ENCODE measurements at regions not wholly inside any gene's neighbourhood (a gene's known extent, or its start where the extent isn't known, plus 50 kb on each side); places are given as distances from the start of the nearest gene placed in this dataset.

- no peaks in the 10 kb centered on the region for H3F3A ChIP-seq (ENCODE audit: low read depth)
- no peaks in the 10 kb centered on the region for H3K4me1 Mint-ChIP-seq
- no peaks in the 10 kb centered on the region for H3K36me3 Mint-ChIP-seq
- peak overlapping the region; percentile 58 for H3K4me3 Mint-ChIP-seq
- DNase-seq (ENCODE audit: low spot score), result no peak
- TF ChIP-seq EZH2 (IDR thresholded peaks at IDR 0.05) (no peak), EZH2phosphoT487 (IDR thresholded peaks at IDR 0.05) (no peak)
- TF ChIP-seq, protein P1, sequence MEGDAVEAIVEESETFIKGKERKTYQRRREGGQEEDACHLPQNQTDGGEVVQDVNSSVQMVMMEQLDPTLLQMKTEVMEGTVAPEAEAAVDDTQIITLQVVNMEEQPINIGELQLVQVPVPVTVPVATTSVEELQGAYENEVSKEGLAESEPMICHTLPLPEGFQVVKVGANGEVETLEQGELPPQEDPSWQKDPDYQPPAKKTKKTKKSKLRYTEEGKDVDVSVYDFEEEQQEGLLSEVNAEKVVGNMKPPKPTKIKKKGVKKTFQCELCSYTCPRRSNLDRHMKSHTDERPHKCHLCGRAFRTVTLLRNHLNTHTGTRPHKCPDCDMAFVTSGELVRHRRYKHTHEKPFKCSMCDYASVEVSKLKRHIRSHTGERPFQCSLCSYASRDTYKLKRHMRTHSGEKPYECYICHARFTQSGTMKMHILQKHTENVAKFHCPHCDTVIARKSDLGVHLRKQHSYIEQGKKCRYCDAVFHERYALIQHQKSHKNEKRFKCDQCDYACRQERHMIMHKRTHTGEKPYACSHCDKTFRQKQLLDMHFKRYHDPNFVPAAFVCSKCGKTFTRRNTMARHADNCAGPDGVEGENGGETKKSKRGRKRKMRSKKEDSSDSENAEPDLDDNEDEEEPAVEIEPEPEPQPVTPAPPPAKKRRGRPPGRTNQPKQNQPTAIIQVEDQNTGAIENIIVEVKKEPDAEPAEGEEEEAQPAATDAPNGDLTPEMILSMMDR (IDR thresholded peaks at IDR 0.05), result no peak
- H2AFZ ChIP-seq (replicated peaks), result no peak overlapping the region
- H3K27me3 Mint-ChIP-seq (ENCODE audit: insufficient read depth, low read depth), result peaks cover 2% of the 10 kb centered on the region
- H3K36me3 ChIP-seq, result no peaks in the 10 kb centered on the region
- no peaks in the 10 kb centered on the region for H3K4me1 ChIP-seq
- H3K4me2 ChIP-seq, result no peak overlapping the region
- no peaks in the 10 kb centered on the region for H4K20me1 ChIP-seq (ENCODE audit: low read depth)
- no peaks in the 10 kb centered on the region for H3K9me3 ChIP-seq (ENCODE audit: low read depth)
- H3K9me3 Mint-ChIP-seq, result no peaks in the 10 kb centered on the region
- H3K4me3 ChIP-seq, result no peak overlapping the region
- H3K79me2 ChIP-seq (ENCODE audit: low read depth), result no peaks in the 10 kb centered on the region
- no peak overlapping the region for H3K27ac Mint-ChIP-seq
- no peak overlapping the region for H3K9ac ChIP-seq
- H3K27me3 ChIP-seq, result no peaks in the 10 kb centered on the region
- H3K27ac ChIP-seq, result no peak overlapping the region
These were observed 400.6 kb upstream of the IGFBP3 start for GRCh38 chr7:46321556-46322205.

DNA sequence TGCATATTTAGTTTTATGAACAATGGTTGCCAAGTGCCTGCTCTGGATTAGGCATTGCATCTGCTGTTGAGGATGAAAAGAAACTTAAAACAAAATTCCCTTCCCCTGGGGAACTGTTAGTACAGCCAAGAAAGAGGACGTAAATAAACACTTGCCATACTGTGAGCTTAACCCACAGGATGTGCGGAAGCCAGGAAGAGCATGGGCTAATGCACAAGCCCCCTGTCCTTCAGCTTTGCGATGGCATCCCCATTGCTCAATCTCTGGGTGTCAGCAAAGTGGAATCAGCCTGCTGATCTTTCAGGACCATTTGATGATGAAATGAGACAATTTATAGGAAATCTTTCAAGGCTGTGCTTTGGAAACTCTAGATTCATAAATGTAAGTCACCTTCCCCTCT is 399.9 kb upstream of the IGFBP3 start:
- no peak overlapping the region for H3K9ac ChIP-seq
- Mint-ChIP-seq H3K27me3 (ENCODE audit: insufficient read depth, low read depth) (peaks cover 2% of the 10 kb centered on the region), H3K4me3 (no peak overlapping the region), H3K9me3 (no peaks in the 10 kb centered on the region), H3K4me1 (no peaks in the 10 kb centered on the region), H3K27ac (no peak overlapping the region), H3K36me3 (no peaks in the 10 kb centered on the region)
- no peaks in the 10 kb centered on the region for H3K36me3 ChIP-seq
- peak overlapping the region; percentile 58 for H2AFZ ChIP-seq (replicated peaks)
- no peaks in the 10 kb centered on the region for H3K27me3 ChIP-seq
- no peaks in the 10 kb centered on the region for H4K20me1 ChIP-seq (ENCODE audit: low read depth)
- no peak overlapping the region for H3K4me2 ChIP-seq
- no peaks in the 10 kb centered on the region for H3K79me2 ChIP-seq (ENCODE audit: low read depth)
- DNase-seq (ENCODE audit: low spot score), result no peak
- H3F3A ChIP-seq (ENCODE audit: low read depth), result no peaks in the 10 kb centered on the region
- no peaks in the 10 kb centered on the region for H3K4me1 ChIP-seq
- TF ChIP-seq EZH2phosphoT487 (IDR thresholded peaks at IDR 0.05) (no peak), EZH2 (IDR thresholded peaks at IDR 0.05) (no peak)
- TF ChIP-seq, protein P1 (IDR thresholded peaks at IDR 0.05), result no peak
- no peak overlapping the region for H3K27ac ChIP-seq
- H3K9me3 ChIP-seq (ENCODE audit: low read depth), result no peaks in the 10 kb centered on the region
- no peak overlapping the region for H3K4me3 ChIP-seq

DNA sequence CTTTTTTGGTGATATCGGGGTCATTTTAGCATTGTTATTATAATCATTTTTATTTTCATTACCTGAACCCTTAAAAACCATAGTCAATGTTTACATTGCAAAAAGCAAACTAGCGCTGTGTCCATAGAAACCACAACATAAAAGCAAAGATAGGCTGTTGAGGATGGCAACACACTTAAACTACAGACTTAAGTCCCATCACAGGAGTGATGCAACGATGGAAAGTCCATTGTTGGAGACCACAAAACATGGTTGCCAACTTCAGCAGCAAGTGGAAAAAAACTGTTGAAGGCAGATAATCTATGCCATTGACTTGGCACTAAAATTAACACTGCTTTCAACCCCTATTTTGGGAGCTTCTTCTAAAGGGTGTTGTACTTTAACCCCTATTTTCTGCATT is 398.8 kb upstream of the IGFBP3 start:
- Mint-ChIP-seq H3K4me1 (no peaks in the 10 kb centered on the region), H3K9me3 (no peaks in the 10 kb centered on the region), H3K36me3 (no peaks in the 10 kb centered on the region), H3K27ac (no peak overlapping the region), H3K4me3 (no peak overlapping the region), H3K27me3 (ENCODE audit: insufficient read depth, low read depth) (no peaks in the 10 kb centered on the region)
- Histone ChIP-seq H3K27ac (no peak overlapping the region), H3F3A (ENCODE audit: low read depth) (no peaks in the 10 kb centered on the region), H3K79me2 (ENCODE audit: low read depth) (no peaks in the 10 kb centered on the region), H3K4me2 (no peak overlapping the region), H3K36me3 (no peaks in the 10 kb centered on the region), H3K27me3 (no peaks in the 10 kb centered on the region), H3K4me1 (no peaks in the 10 kb centered on the region), H2AFZ (replicated peaks) (peak overlapping the region; percentile 44), H3K9me3 (ENCODE audit: low read depth) (no peaks in the 10 kb centered on the region), H3K4me3 (no peak overlapping the region), H4K20me1 (ENCODE audit: low read depth) (no peaks in the 10 kb centered on the region), H3K9ac (no peak overlapping the region)
- no peak for TF ChIP-seq EZH2phosphoT487 (IDR thresholded peaks at IDR 0.05)
- TF ChIP-seq, protein P1 (IDR thresholded peaks at IDR 0.05), result no peak
- TF ChIP-seq EZH2 (IDR thresholded peaks at IDR 0.05), result no peak
- DNase-seq (ENCODE audit: low spot score), result no peak
